Nephron (organoid): ENCODE measurements at regions not wholly inside any gene's neighbourhood (a gene's known extent, or its start where the extent isn't known, plus 50 kb on each side); places are given as distances from the start of the nearest gene placed in this dataset.
A peak's percentile ranks its signal among the peaks of the same experiment; 100 is the strongest.

Experiments
- H3K27ac Mint-ChIP-seq, 3 experiments: 2 replicates each; pipeline ENCODE4 v1.8.0; 2020; ENCODE audit warnings: mixed read lengths in 3 of 3, mild to moderate bottlenecking in 2 of 3, moderate library complexity in 1 of 3
- H3K27me3 Mint-ChIP-seq: 2 replicates; pipeline ENCODE4 v1.8.0; 2021; ENCODE audit warnings: low read depth, mild to moderate bottlenecking, moderate library complexity, mixed read lengths
- H3K36me3 Mint-ChIP-seq: 2 replicates; pipeline ENCODE4 v1.8.0; 2020; ENCODE audit warnings: low read depth, mixed read lengths
- H3K4me1 Mint-ChIP-seq: 2 replicates; pipeline ENCODE4 v1.8.0; 2020; ENCODE audit warnings: mixed read lengths
- H3K4me3 Mint-ChIP-seq, 3 experiments: 2 replicates each; pipeline ENCODE4 v1.8.0; 2020; ENCODE audit warnings: mild to moderate bottlenecking in 3 of 3, mixed read lengths in 3 of 3, moderate library complexity in 2 of 3
- H3K9me3 Mint-ChIP-seq: 2 replicates; pipeline ENCODE4 v1.8.0; 2020; ENCODE audit warnings: mixed read lengths
- CTCF ChIP-seq, 3 experiments: fragments of 200-600 bp; sonication (generic); IDR thresholded peaks; one replicate each; pipeline ENCODE4 v1.5.0; 2021; ENCODE audit warnings: antibody characterized with exemption in 3 of 3; ENCODE audit not compliant: unreplicated experiment in 3 of 3

GRCh38 chr2:176832086-176832485 lies 380.5 kb upstream of the HNRNPA3 start:
- Mint-ChIP-seq H3K4me1 (peaks cover 38% of the 10 kb centered on the region), H3K36me3 (no peaks in the 10 kb centered on the region), H3K4me3 (peak overlapping the region in 1 of 3 experiments; percentile 14), H3K9me3 (peaks cover 5% of the 10 kb centered on the region), H3K27ac (peak overlapping the region; percentile 84 to 93 (median 85)), H3K27me3 (peaks cover 7% of the 10 kb centered on the region)
- TF ChIP-seq CTCF (IDR thresholded peaks at IDR 0.05; ENCODE audit: unreplicated experiment in 3 of 3): no peak

DNA sequence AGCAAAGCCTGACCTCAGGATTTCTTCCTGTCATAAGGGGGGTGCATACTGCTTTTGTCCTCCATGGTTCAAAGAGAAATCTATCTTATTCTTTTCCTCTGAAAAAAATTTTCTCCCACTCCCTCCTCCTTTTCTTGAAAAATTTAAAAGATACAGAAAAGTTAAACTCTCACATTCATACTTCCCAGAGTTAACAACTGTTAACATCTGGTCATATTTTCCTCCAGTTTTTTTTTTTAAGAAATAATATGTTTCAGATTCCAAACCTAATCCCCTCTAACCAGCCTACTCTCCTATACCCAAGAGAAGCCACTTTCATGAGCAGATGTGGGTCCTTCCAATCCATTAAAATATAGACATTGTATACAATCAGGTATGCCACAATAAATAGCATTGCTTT lies 378.9 kb upstream of the HNRNPA3 start:
- H3K4me3 Mint-ChIP-seq: no peak overlapping the region
- H3K4me1 Mint-ChIP-seq: peaks cover 38% of the 10 kb centered on the region
- no peak for TF ChIP-seq CTCF (IDR thresholded peaks at IDR 0.05; ENCODE audit: unreplicated experiment in 3 of 3)
- H3K9me3 Mint-ChIP-seq: peaks cover 8% of the 10 kb centered on the region
- peaks cover 7% of the 10 kb centered on the region for H3K27me3 Mint-ChIP-seq
- H3K27ac Mint-ChIP-seq: peak overlapping the region in 2 of 3 experiments; percentile 80 to 84
- H3K36me3 Mint-ChIP-seq: no peaks in the 10 kb centered on the region

GRCh38 chr2:176834226-176834625 lies 378.4 kb upstream of the HNRNPA3 start:
- peaks cover 10% of the 10 kb centered on the region for H3K9me3 Mint-ChIP-seq
- no peaks in the 10 kb centered on the region for H3K36me3 Mint-ChIP-seq
- peaks cover 4% of the 10 kb centered on the region for H3K27me3 Mint-ChIP-seq
- TF ChIP-seq CTCF (IDR thresholded peaks at IDR 0.05; ENCODE audit: unreplicated experiment in 3 of 3): no peak
- peak overlapping the region in 2 of 3 experiments; percentile 80 to 84 for H3K27ac Mint-ChIP-seq
- H3K4me1 Mint-ChIP-seq: peaks cover 38% of the 10 kb centered on the region
- no peak overlapping the region for H3K4me3 Mint-ChIP-seq

DNA sequence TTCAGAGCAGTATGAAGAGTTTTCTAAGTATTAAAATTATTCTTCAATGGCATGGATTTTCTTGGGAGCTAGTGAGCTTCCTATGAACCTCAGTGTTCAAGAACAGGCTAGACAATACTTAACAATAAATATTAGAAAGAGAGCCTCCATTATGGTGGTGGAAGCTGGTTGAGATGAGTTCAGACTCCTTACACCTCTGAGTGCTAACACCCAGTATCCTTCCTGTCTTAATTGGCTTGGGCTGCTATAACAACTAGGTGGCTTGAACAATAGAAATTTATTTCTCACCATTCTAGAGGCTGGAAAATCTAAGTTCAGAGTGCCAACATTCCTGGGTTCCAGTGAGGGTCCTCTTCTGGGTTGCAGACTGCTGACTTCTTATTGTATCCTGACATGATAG lies 369.4 kb upstream of the HNRNPA3 start:
- Mint-ChIP-seq H3K4me1 (peaks cover 17% of the 10 kb centered on the region), H3K27me3 (no peaks in the 10 kb centered on the region), H3K36me3 (no peaks in the 10 kb centered on the region), H3K9me3 (peaks cover 4% of the 10 kb centered on the region), H3K4me3 (no peak overlapping the region), H3K27ac (no peak overlapping the region)
- no peak for TF ChIP-seq CTCF (IDR thresholded peaks at IDR 0.05; ENCODE audit: unreplicated experiment in 3 of 3)

- Mint-ChIP-seq H3K4me1 (peaks cover 17% of the 10 kb centered on the region), H3K4me3 (no peak overlapping the region), H3K36me3 (no peaks in the 10 kb centered on the region), H3K27ac (peak overlapping the region in 2 of 3 experiments; percentile 3 to 59), H3K9me3 (no peaks in the 10 kb centered on the region), H3K27me3 (no peaks in the 10 kb centered on the region)
- no peak for TF ChIP-seq CTCF (IDR thresholded peaks at IDR 0.05; ENCODE audit: unreplicated experiment in 3 of 3)
These were observed 368.1 kb upstream of the HNRNPA3 start for GRCh38 chr2:176844461-176844860.

DNA sequence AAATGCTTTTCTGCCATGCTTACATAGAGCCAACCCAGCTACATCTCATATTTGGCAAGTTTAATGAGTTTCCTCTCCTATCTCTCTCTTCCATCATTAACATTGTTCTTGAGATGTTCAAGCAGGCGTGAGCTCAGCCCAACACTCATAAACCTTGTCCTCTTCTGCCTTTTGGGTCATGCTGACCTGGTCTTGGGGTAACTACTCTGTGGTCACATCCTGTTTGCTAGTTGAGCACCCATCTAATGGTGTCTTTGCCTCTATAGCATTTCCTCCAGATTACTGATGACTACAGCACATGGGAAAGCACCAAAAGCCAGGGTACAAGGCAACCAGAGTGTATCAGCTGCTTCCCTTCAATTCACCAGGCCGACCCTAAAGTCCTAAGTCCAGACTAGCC lies 366.9 kb upstream of the HNRNPA3 start:
- Mint-ChIP-seq H3K27ac (peak overlapping the region in 2 of 3 experiments; percentile 22 to 44), H3K4me1 (peaks cover 17% of the 10 kb centered on the region), H3K36me3 (no peaks in the 10 kb centered on the region), H3K9me3 (no peaks in the 10 kb centered on the region), H3K27me3 (no peaks in the 10 kb centered on the region), H3K4me3 (no peak overlapping the region)
- no peak for TF ChIP-seq CTCF (IDR thresholded peaks at IDR 0.05; ENCODE audit: unreplicated experiment in 3 of 3)
